IPS DF 4.7 (cell line): ENCODE measurements at regions not wholly inside any gene's neighbourhood (a gene's known extent, or its start where the extent isn't known, plus 50 kb on each side); places are given as distances from the start of the nearest gene placed in this dataset.

Experiments used
- DNase-seq: peaks from one replicate; pipeline ENCODE4 v3.0.0-alpha.2; 2013; ENCODE audit warnings: low spot score; ENCODE audit errors: extremely low read depth

- DNase-seq, result no peak
Observed at GRCh38 chr2:235140801-235141081, 188.9 kb downstream of the SH3BP4 start.

- no peak for DNase-seq
Observed at GRCh38 chr2:235141411-235142128, 189.8 kb downstream of the SH3BP4 start.

- DNase-seq, result no peak
Observed at GRCh38 chr2:235142601-235143000, 190.8 kb downstream of the SH3BP4 start.

DNA sequence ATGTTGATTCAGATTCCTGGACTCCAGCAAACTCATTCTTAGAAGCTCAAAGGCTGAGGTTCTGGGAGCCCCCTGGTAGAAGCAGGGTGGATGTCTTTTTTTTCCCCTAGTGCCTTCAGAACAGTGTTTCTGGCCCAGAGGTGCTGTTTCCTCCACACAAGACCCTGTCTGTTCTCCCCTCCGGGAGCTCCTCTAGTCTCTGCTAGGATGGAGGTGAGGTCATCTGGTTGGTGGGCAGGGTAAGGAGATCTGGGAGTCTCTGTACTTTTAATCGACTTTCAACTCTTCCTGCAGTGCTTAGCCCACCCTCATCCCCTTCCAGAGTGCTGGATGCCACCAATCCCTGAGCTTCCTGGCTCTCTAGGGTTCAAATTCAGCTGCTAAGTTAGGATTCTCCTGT is 192.0 kb downstream of the SH3BP4 start:
- DNase-seq, result no peak

- no peak for DNase-seq
Observed at GRCh38 chr2:235144291-235144690, 192.5 kb downstream of the SH3BP4 start.

- no peak for DNase-seq
Observed at GRCh38 chr2:235146206-235146605, 194.4 kb downstream of the SH3BP4 start.

GRCh38 chr2:235146871-235147565 is 195.2 kb downstream of the SH3BP4 start:
- DNase-seq, result no peak

DNA sequence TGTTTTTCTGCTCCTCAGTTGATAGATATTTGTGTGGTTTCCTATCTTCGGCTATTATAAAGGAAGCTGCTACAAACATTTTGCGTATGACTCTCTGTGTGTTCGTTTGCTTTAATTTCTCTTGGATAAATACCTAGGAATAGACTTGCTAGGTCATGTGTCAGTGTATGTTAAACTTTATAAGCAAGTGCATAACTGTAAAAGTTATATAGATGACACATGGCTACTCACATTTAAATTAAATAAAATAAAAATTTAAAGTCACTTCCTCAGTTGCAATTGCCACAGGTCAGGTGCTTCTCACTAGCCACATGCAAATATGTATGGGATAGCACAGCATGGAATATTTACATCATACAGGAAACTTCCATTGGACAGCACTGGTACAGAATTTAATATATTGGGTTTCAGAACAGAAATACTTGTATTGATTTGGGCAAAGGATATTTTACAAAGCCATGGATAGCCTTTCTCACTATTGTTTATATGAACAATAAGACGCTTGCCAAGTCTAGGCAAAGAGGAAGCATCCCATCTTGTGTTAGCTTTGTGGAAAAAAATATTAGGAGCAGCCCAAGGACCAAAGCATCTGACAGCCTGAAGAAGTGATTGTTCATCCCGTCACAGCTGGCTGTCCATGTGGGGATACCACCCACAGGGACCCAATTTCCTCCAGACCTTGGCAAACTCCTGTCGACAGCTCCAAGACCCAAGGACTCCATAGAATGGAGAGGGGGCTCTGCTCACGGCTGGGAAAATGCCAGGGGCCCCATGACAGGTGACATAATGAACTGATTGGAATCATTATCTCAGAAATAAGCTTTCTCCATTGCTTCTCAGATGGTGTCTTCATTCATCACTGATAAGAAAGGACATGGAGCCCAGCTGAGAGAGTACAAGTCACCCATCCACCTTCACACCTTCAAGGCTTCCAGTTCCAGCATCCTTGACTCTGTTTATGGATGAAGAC is 196.7 kb downstream of the SH3BP4 start:
- no peak for DNase-seq

GRCh38 chr2:235149240-235149659 is 197.4 kb downstream of the SH3BP4 start:
- no peak for DNase-seq

- DNase-seq, result no peak
Observed at GRCh38 chr2:235149736-235150135, 197.9 kb downstream of the SH3BP4 start.

DNA sequence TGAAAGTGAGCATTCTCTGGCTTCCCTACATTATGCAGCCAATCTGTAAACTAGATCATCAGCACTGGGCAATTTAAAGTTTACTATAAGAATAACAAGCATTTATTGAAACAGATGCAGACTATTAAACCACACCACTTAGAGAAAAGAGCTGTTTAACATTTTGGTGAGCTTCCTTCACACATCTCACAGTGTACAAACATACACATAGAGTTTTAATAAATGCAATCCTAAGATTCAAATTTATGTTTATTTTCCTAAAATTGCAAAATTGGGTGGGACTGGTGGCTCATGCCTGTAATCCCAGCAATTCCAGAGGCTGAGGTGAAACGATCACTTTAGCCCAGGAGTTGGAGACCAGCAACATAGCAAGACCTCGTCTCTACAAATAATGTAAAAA is 199.3 kb downstream of the SH3BP4 start:
- no peak for DNase-seq

GRCh38 chr2:235155163-235155562 is 203.3 kb downstream of the SH3BP4 start:
- DNase-seq, result no peak

DNA sequence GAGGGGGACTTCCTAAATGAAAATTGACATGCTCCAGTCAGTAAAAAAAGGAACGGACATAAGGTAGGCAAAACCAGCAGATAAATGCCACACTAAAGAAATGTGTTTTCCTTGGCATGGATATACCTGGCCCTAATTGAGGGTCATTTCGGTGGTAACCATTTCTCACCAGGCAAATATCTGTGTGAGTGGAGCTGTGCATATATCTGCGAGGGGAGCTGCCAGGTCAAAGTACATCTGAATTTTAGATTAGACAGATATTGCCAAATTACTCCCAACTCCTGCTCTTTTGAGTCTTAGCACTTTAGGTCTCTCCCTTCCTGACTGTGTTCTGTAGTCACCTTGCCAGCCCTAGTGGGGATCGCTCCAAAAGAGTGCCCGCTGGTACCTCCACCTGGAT is 204.2 kb downstream of the SH3BP4 start:
- no peak for DNase-seq

DNA sequence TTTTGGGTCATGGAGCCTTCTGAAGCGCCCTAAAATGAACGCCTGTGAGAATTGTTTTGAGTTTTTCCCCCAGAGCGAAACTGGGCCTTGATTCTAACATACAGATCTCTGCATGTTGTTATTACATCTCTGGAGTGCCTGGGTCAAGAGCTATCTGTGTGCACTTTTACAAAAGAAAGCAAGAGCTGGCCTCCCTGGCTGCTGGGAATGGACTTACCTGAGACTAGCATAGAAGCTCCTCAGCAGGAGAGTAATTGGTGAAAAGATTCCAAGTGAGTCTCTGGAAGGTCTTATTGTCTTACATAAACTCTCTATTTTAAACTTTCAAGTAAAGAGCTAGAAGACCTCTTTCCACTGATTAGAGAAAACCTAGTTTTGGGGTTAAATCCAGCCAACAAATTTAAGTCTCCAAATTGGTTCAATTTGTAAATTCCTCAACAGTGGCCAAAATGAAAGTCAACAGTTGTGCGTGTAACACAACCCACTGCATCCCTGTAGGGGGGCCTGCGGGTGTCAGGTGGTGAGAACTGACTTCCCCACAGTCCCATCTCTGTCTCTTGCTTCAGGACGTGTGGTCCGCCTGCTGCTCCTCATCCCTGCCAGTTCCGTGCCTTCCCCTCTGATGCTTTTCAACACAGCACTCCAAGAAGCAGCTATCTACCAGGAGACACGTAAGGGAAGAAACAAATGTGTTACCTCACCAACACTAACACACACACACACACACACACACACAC is 206.1 kb downstream of the SH3BP4 start:
- no peak for DNase-seq

- no peak for DNase-seq
Observed at GRCh38 chr2:235160281-235160810, 208.5 kb downstream of the SH3BP4 start.

- DNase-seq, result no peak
Observed at GRCh38 chr2:235161565-235161964, 209.7 kb downstream of the SH3BP4 start.

GRCh38 chr2:235162082-235162836 is 210.4 kb downstream of the SH3BP4 start:
- no peak for DNase-seq

- DNase-seq, result no peak
Observed at GRCh38 chr2:235162837-235163197, 211.0 kb downstream of the SH3BP4 start.

- DNase-seq, result no peak
Observed at GRCh38 chr2:235165136-235165535, 213.3 kb downstream of the SH3BP4 start.

DNA sequence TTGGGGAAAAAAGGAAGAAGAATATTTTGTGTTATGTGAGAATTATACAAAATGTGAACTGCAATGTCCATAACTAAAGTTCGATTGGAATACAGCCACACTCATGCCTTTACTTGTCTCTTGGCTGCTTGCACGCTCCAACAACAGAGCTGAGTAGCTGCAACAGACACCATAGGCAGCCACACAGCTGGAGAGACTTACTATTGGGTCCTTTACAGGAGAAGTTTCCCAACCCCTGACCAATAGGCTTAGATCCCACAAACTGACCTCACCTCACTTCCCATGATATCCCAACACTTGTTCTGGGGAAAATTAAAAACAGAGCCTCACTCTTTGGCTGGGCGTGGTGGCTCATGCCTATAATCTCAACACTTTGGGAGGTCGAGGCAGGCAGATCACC is 213.8 kb downstream of the SH3BP4 start:
- no peak for DNase-seq
